HepG2 (cell line): ENCODE measurements at regions not wholly inside any gene's neighbourhood (a gene's known extent, or its start where the extent isn't known, plus 50 kb on each side); places are given as distances from the start of the nearest gene placed in this dataset.

ENCODE experiments used
- ATAC-seq: fragments of 200-7000 bp; cut with Tn5 transposase; 3 replicates; pipeline ENCODE4 v1.9.1; 2020; ENCODE audit warnings: mild to moderate bottlenecking, moderate library complexity
- BruUV-seq: library from RNA; stranded (reverse); fragments of 400-500 nt; replicated peaks from 2 replicates; lab custom pipeline; 2021; lab: Mats Ljungman, UMichigan
- CTCF ChIA-PET: fragments of 300-600 bp; formaldehyde crosslinking; extraction: SDS; loops from one replicate; lab custom pipeline; 2021; ENCODE audit warnings: low total read pairs, inconsistent platforms, low intra/inter-chr PET ratio; lab: Yijun Ruan, JAX
- POLR2A ChIA-PET: fragments of 350-600 bp; sonication (Branson Sonifier 250); formaldehyde crosslinking; loops from one replicate; lab custom pipeline; 2020; ENCODE audit warnings: antibody characterized with exemption, inconsistent platforms; lab: Yijun Ruan, JAX
- DNase-seq: peaks from one replicate; pipeline ENCODE4 v3.0.0-alpha.2; 2015; ENCODE audit warnings: low spot score
- FAIRE-seq: peaks from 3 replicates; lab custom pipeline; 2011; peaks lifted over from hg19 to GRCh38; lab: Jason Lieb, UNC
- H2AFZ ChIP-seq: one replicate; pipeline ENCODE4 v1.6.1; 2011; ENCODE audit warnings: low read length, inconsistent platforms
- H3K27ac ChIP-seq: fragments of 300-600 bp; 3 replicates; pipeline ENCODE4 v1.8.0; 2011; ENCODE audit warnings: mixed run types, mild to moderate bottlenecking, mixed read lengths, low read length, inconsistent platforms; ENCODE audit not compliant: insufficient read depth; ENCODE audit errors: extremely low read length
- H3K27me3 ChIP-seq, 2 experiments: fragments of 200-600 bp in 1 of 2; 2 replicates in 1 of 2; 3 replicates in 1 of 2; pipeline versions ENCODE4 v1.6.0 to v1.8.0; 2011; ENCODE audit warnings: low read length in 2 of 2, mild to moderate bottlenecking in 2 of 2, moderate library complexity in 2 of 2, inconsistent platforms in 1 of 2; ENCODE audit not compliant: insufficient read depth in 2 of 2, control insufficient read depth in 1 of 2
- H3K36me3 ChIP-seq, 2 experiments: fragments of 200-600 bp in 1 of 2; replicated peaks in 1 of 2; 2 replicates in 1 of 2; 3 replicates in 1 of 2; pipeline versions ENCODE4 v1.5.1 to v1.8.0; 2011; ENCODE audit warnings: low read length in 2 of 2, inconsistent platforms in 1 of 2; ENCODE audit not compliant: insufficient read depth in 2 of 2, control insufficient read depth in 1 of 2
- H3K4me1 ChIP-seq: 2 replicates; pipeline ENCODE4 v1.5.1; 2012; ENCODE audit warnings: low read length, inconsistent platforms; ENCODE audit not compliant: insufficient read depth
- H3K4me2 ChIP-seq: 2 replicates; pipeline ENCODE4 v1.6.0; 2011; ENCODE audit warnings: low read depth, low read length, inconsistent platforms
- H3K4me3 ChIP-seq, 3 experiments: fragments of 200-600 bp in 1 of 3; sonication (generic), shearing (Covaris generic) in 1 of 3; replicated peaks in 1 of 3; 2 replicates each; pipeline ENCODE4 v1.5.1; 2011 to 2016; ENCODE audit warnings: low read length in 3 of 3, inconsistent platforms in 2 of 3, low read depth in 2 of 3, mild to moderate bottlenecking in 2 of 3, control low read depth in 1 of 3, mixed read lengths in 1 of 3; ENCODE audit not compliant: insufficient read depth in 1 of 3
- H3K79me2 ChIP-seq: one replicate; pipeline ENCODE4 v1.6.1; 2011; ENCODE audit warnings: low read length, inconsistent platforms; ENCODE audit not compliant: insufficient read depth
- H3K9ac ChIP-seq: 2 replicates; pipeline ENCODE4 v1.6.0; 2011; ENCODE audit warnings: mild to moderate bottlenecking, low read depth, low read length, inconsistent platforms; ENCODE audit not compliant: insufficient read depth
- H3K9me3 ChIP-seq: 2 replicates; pipeline ENCODE4 v1.5.1; 2012; ENCODE audit warnings: mild to moderate bottlenecking, low read length
- H4K20me1 ChIP-seq: 2 replicates; pipeline ENCODE4 v1.6.0; 2011; ENCODE audit warnings: inconsistent platforms, mild to moderate bottlenecking, low read length, moderate library complexity; ENCODE audit not compliant: insufficient read depth
- CENPX ChIP-seq: sonication (generic); formaldehyde crosslinking; IDR thresholded peaks from 2 replicates; pipeline ENCODE4 v1.9.0; 2021; ENCODE audit warnings: mild to moderate bottlenecking, missing genetic modification reagents, moderate library complexity
- ETV5 ChIP-seq: IDR thresholded peaks from 2 replicates; pipeline ENCODE4 v1.6.1; 2018; ENCODE audit warnings: missing biosample characterization, missing genetic modification reagents, inconsistent platforms, borderline replicate concordance
- IKZF4 ChIP-seq: sonication (generic); formaldehyde crosslinking; IDR thresholded peaks from 2 replicates; pipeline ENCODE4 v1.5.1; 2020; ENCODE audit warnings: borderline replicate concordance, mild to moderate bottlenecking, low read depth, missing genetic modification reagents; ENCODE audit errors: not compliant biosample characterization
- TP53 ChIP-seq: sonication (generic); formaldehyde crosslinking; conservative IDR thresholded peaks from 2 replicates; pipeline ENCODE4 v1.4.0; 2020; ENCODE audit warnings: missing genetic modification reagents
- ZNF337 ChIP-seq: sonication (generic); formaldehyde crosslinking; IDR thresholded peaks from 2 replicates; pipeline ENCODE4 v1.5.1; 2020; ENCODE audit warnings: missing genetic modification reagents, low read depth, mild to moderate bottlenecking, borderline replicate concordance
- ZNF33A ChIP-seq: sonication (generic); formaldehyde crosslinking; IDR thresholded peaks from 2 replicates; pipeline ENCODE4 v1.5.1; 2020; ENCODE audit warnings: missing genetic modification reagents, mild to moderate bottlenecking, moderate library complexity, borderline replicate concordance
- ZNF644 ChIP-seq: IDR thresholded peaks from 2 replicates; pipeline ENCODE4 v1.6.1; 2016; ENCODE audit warnings: low read depth
- WGBS: methylation state at CpG from one replicate; pipeline ENCODE4 v1.1.6; 2017; ENCODE audit warnings: low lambda C conversion rate; 5-methylcytosine and 5-hydroxymethylcytosine counted together
- in situ Hi-C: cut with HindIII; loops from 2 replicates; pipeline ENCODE4 v1.10.0; 2017; ENCODE audit warnings: low pct_unique_long_range_greater_than_20kb; ENCODE audit not compliant: extremely low pct_ligation_motif_present
- intact Hi-C: fragments of 100-400 bp; cut with micrococcal nuclease; formaldehyde crosslinking; loops from one replicate; pipeline ENCODE4 v1.10.0; 2022; ENCODE audit not compliant: unreplicated experiment
- TF ChIP-seq, protein P1 (sequence below): sonication (generic); formaldehyde crosslinking; conservative IDR thresholded peaks from 2 replicates; pipeline ENCODE4 v1.5.0; 2020; ENCODE audit warnings: missing genetic modification reagents
- TF ChIP-seq, protein P2 (sequence below): sonication (generic); formaldehyde crosslinking; IDR thresholded peaks from 2 replicates; pipeline ENCODE4 v1.5.0; 2020; ENCODE audit warnings: mild to moderate bottlenecking, missing genetic modification reagents, borderline replicate concordance

DNA sequence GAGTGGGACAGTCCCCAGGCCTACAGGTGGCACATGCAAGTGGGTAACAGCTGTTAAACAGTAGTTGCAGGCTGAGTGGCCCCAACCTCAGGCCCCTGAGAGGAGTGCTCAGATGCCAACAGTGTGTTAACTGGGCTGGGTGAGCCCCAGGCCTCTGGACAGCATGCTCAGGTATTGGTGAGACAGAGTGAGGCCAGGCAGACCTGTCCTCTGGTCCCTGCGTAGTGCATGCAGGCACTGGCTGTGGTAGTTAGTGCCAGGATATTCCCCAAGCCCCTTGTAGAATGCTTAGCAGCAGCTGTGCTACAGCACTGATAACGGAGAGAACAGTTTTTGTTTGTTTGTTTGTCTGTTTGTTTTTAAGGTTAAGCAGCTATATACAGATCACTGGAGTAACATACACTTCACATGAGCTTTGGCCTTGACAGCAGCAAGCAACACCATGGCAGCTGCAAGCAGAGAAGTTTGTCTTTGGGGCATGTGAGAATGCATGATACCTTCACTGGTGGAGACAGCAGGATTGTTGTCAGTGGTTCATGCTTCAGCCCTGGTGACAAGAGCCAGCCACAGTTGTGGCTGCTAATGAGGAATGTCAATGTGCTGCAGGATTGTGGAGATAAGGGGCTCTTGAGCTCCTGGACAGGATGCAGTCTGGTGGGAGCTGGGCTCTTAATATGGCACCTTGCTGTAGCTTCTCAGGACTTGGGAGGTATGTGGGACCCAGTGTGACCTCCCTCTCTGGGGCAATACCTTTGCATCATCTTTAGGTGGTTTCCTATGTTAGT is 614.4 kb downstream of the CDH11 start (continued):
- TF ChIP-seq, protein P1, sequence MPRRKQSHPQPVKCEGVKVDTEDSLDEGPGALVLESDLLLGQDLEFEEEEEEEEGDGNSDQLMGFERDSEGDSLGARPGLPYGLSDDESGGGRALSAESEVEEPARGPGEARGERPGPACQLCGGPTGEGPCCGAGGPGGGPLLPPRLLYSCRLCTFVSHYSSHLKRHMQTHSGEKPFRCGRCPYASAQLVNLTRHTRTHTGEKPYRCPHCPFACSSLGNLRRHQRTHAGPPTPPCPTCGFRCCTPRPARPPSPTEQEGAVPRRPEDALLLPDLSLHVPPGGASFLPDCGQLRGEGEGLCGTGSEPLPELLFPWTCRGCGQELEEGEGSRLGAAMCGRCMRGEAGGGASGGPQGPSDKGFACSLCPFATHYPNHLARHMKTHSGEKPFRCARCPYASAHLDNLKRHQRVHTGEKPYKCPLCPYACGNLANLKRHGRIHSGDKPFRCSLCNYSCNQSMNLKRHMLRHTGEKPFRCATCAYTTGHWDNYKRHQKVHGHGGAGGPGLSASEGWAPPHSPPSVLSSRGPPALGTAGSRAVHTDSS = no peak

DNA sequence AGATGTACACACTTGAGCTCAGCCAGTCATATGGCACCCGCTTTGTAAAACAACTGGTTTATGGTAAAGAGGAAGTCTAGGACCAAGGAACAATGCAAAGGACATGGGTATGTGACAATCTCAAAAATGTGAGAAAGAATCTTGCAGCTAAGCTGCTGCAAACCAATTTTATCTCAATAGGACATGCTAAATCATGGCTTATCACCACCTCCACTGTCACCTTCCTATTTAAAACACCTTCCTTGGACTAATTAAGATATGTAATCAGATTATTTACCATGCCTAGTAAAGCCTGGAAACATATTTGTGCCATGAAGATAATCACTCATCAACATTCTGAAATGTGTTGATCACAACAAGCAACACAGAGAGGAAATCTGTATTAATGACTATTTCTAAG is 622.7 kb downstream of the CDH11 start:
- Histone ChIP-seq H3K27ac (no peak overlapping the region), H3K4me3 (no peak overlapping the region), H3K27me3 (no peaks in the 10 kb centered on the region), H4K20me1 (no peaks in the 10 kb centered on the region), H3K9me3 (0 out of 2 replicates have a peak, but pooled peaks cover 5% of the 10 kb centered on the region), H3K4me1 (no peaks in the 10 kb centered on the region), H3K9ac (no peak overlapping the region), H3K36me3 (no peaks in the 10 kb centered on the region), H3K4me2 (no peak overlapping the region), H2AFZ (no peak overlapping the region), H3K79me2 (no peaks in the 10 kb centered on the region)
- ATAC-seq (no peak), FAIRE-seq (no peak), DNase-seq (no peak)
- intact Hi-C loops = no loop called here
- ChIA-PET CTCF (no interaction called here), POLR2A (no interaction called here)
- BruUV-seq = no TSS peak
- in situ Hi-C loops = no loop called here
- WGBS = 0% methylated on average over 1 of the region's 1 CpG
- TF ChIP-seq ZNF644 (CRISPR knock-in tag) = no peak
- TF ChIP-seq, protein P2, sequence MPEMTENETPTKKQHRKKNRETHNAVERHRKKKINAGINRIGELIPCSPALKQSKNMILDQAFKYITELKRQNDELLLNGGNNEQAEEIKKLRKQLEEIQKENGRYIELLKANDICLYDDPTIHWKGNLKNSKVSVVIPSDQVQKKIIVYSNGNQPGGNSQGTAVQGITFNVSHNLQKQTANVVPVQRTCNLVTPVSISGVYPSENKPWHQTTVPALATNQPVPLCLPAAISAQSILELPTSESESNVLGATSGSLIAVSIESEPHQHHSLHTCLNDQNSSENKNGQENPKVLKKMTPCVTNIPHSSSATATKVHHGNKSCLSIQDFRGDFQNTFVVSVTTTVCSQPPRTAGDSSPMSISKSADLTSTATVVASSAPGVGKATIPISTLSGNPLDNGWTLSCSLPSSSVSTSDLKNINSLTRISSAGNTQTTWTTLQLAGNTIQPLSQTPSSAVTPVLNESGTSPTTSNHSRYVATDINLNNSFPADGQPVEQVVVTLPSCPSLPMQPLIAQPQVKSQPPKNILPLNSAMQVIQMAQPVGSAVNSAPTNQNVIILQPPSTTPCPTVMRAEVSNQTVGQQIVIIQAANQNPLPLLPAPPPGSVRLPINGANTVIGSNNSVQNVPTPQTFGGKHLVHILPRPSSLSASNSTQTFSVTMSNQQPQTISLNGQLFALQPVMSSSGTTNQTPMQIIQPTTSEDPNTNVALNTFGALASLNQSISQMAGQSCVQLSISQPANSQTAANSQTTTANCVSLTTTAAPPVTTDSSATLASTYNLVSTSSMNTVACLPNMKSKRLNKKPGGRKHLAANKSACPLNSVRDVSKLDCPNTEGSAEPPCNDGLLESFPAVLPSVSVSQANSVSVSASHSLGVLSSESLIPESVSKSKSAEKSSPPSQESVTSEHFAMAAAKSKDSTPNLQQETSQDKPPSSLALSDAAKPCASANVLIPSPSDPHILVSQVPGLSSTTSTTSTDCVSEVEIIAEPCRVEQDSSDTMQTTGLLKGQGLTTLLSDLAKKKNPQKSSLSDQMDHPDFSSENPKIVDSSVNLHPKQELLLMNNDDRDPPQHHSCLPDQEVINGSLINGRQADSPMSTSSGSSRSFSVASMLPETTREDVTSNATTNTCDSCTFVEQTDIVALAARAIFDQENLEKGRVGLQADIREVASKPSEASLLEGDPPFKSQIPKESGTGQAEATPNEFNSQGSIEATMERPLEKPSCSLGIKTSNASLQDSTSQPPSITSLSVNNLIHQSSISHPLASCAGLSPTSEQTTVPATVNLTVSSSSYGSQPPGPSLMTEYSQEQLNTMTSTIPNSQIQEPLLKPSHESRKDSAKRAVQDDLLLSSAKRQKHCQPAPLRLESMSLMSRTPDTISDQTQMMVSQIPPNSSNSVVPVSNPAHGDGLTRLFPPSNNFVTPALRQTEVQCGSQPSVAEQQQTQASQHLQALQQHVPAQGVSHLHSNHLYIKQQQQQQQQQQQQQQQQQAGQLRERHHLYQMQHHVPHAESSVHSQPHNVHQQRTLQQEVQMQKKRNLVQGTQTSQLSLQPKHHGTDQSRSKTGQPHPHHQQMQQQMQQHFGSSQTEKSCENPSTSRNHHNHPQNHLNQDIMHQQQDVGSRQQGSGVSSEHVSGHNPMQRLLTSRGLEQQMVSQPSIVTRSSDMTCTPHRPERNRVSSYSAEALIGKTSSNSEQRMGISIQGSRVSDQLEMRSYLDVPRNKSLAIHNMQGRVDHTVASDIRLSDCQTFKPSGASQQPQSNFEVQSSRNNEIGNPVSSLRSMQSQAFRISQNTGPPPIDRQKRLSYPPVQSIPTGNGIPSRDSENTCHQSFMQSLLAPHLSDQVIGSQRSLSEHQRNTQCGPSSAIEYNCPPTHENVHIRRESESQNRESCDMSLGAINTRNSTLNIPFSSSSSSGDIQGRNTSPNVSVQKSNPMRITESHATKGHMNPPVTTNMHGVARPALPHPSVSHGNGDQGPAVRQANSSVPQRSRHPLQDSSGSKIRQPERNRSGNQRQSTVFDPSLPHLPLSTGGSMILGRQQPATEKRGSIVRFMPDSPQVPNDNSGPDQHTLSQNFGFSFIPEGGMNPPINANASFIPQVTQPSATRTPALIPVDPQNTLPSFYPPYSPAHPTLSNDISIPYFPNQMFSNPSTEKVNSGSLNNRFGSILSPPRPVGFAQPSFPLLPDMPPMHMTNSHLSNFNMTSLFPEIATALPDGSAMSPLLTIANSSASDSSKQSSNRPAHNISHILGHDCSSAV (CRISPR knock-in tag) = no peak
- no peak for TF ChIP-seq TP53 (CRISPR knock-in tag)
- no peak for TF ChIP-seq ZNF33A (CRISPR knock-in tag)
- TF ChIP-seq CENPX (CRISPR knock-in tag) = no peak
- TF ChIP-seq ZNF337 = no peak
- TF ChIP-seq IKZF4 (CRISPR knock-in tag) = no peak
- TF ChIP-seq ETV5 (CRISPR knock-in tag) = no peak
